ENCODE measurements at regions not wholly inside any gene's neighbourhood (a gene's known extent, or its start where the extent isn't known, plus 50 kb on each side); places are given as distances from the start of the nearest gene placed in this dataset.

- no peak overlapping the region for H3K4me2 ChIP-seq (ENCODE audit: insufficient read depth in 1 of 2, low read depth in 2 of 2, low read length in 2 of 2)
- H4K8ac ChIP-seq (ENCODE audit: extremely low read depth, insufficient read depth, low read length): no peak overlapping the region
- no peaks in the 10 kb centered on the region for H4K20me1 ChIP-seq (replicated peaks in 1 of 2; ENCODE audit: control insufficient read depth in 1 of 2, insufficient read depth in 2 of 2, low read length in 2 of 2)
- H2BK5ac ChIP-seq (ENCODE audit: low read depth, low read length): no peak overlapping the region
- H3K36me3 ChIP-seq (ENCODE audit: control insufficient read depth in 2 of 4, insufficient read depth in 4 of 4, low read length in 3 of 4): no peaks in the 10 kb centered on the region
- no peak overlapping the region for H3K9ac ChIP-seq (replicated peaks in 1 of 4; ENCODE audit: extremely low read depth in 1 of 4, low read depth in 3 of 4, low read length in 3 of 4)
- no peak overlapping the region for H4K91ac ChIP-seq (replicated peaks; ENCODE audit: insufficient read length, low read length)
- no peak overlapping the region for H2AFZ ChIP-seq (ENCODE audit: low read length)
- H3K27ac ChIP-seq (ENCODE audit: low read depth, low read length): no peak overlapping the region
- H3K56ac ChIP-seq (replicated peaks; ENCODE audit: insufficient read length, low read depth, low read length): no peak overlapping the region
- no peaks in the 10 kb centered on the region for H3K79me1 ChIP-seq (ENCODE audit: low read depth, low read length)
- CTCF ChIA-PET (ENCODE audit: partially characterized antibody): interaction anchor here (0.6 to 2.0 kb wide), 7 partner anchors 9 to 169 kb away, joined by 3 to 7 read pairs (median 3); no protein-coding TSS in a partner anchor
- H3K23me2 ChIP-seq (ENCODE audit: low read depth, low read length): no peaks in the 10 kb centered on the region
- no peaks in the 10 kb centered on the region for H3K79me2 ChIP-seq (ENCODE audit: control insufficient read depth in 1 of 2, insufficient read depth in 2 of 2, low read length in 2 of 2)
- no peak overlapping the region for H2AK5ac ChIP-seq (ENCODE audit: low read depth, low read length)
- peaks cover 0 to 18% (median 5%) of the 10 kb centered on the region in 4 experiments; a peak in 4 of 7 replicates for H3K4me1 ChIP-seq (replicated peaks in 1 of 4; ENCODE audit: control insufficient read depth in 3 of 4, insufficient read depth in 4 of 4, low read length in 3 of 4)
- DNase-seq (ENCODE audit: low read depth in 1 of 2, low spot score in 2 of 2) (no peak), FAIRE-seq (no peak)
- no peak overlapping the region for H4K5ac ChIP-seq (ENCODE audit: insufficient read length, low read depth, low read length)
- H3K23ac ChIP-seq (ENCODE audit: insufficient read length): no peak overlapping the region
- no peaks in the 10 kb centered on the region for H3K9me3 ChIP-seq (ENCODE audit: insufficient read depth in 2 of 2, low read depth in 1 of 2, low read length in 1 of 2)
- no peak overlapping the region for H3K14ac ChIP-seq (ENCODE audit: insufficient read length)
- POLR2A ChIA-PET (ENCODE audit: partially characterized antibody): no interaction called here
- WGBS, 2 experiments (ENCODE audit: extremely low coverage in 1 of 2, insufficient coverage in 1 of 2, insufficient read length in 1 of 2, insufficient replicate concordance in 2 of 2, low coverage in 1 of 2, low lambda C conversion rate in 2 of 2, missing lambda C conversion rate in 1 of 2): 73% methylated on average over 8 of the region's 8 CpGs; no CpG with 5 or more reads in 1 of the 2 experiments
- H2BK120ac ChIP-seq (replicated peaks; ENCODE audit: low read depth, low read length): no peak overlapping the region
- peaks cover 0 to 5% (median 0%) of the 10 kb centered on the region in 4 experiments; a peak in 3 of 7 replicates for H3K27me3 ChIP-seq (replicated peaks in 1 of 4; ENCODE audit: control insufficient read depth in 3 of 4, extremely low read depth in 1 of 4, insufficient read depth in 3 of 4, low read length in 3 of 4)
- no peak overlapping the region for H3K18ac ChIP-seq (ENCODE audit: extremely low read depth, low read length)
- no peak overlapping the region for H2BK12ac ChIP-seq (ENCODE audit: low read depth, low read length)
- no peak overlapping the region for H3K4ac ChIP-seq (replicated peaks; ENCODE audit: insufficient read length, low read depth, low read length)
- H3K4me3 ChIP-seq (ENCODE audit: extremely low read depth in 1 of 4, insufficient read depth in 2 of 4, low read depth in 3 of 4, low read length in 4 of 4): no peak overlapping the region
- H2BK20ac ChIP-seq (ENCODE audit: low read length): 0 out of 2 replicates have a peak overlapping the region, but pooled peaks have one; percentile 17
- peak overlapping the region; percentile 13; the same call in 1 of the 2 replicates for H2BK15ac ChIP-seq (ENCODE audit: low read length)
- TF ChIP-seq KDM1A (IDR thresholded peaks at IDR 0.05; ENCODE audit: borderline replicate concordance, low read length) (no peak), ATF2 (IDR thresholded peaks at IDR 0.05; ENCODE audit: low read length) (no peak), EZH2 (IDR thresholded peaks at IDR 0.05; ENCODE audit: low read depth, low read length, severe bottlenecking) (no peak), BACH1 (IDR thresholded peaks at IDR 0.05; ENCODE audit: low read length) (no peak), SP4 (IDR thresholded peaks at IDR 0.05; ENCODE audit: low read length) (no peak), SP2 (IDR thresholded peaks at IDR 0.05; ENCODE audit: low read length) (no peak), TEAD4 (IDR thresholded peaks at IDR 0.05; ENCODE audit: low read depth, low read length) (no peak), RNF2 (IDR thresholded peaks at IDR 0.05; ENCODE audit: borderline replicate concordance, low read depth, low read length, missing control alignments, poor library complexity, severe bottlenecking) (no peak), BRCA1 (IDR thresholded peaks at IDR 0.05; ENCODE audit: low read depth, low read length) (no peak), HDAC2 (IDR thresholded peaks at IDR 0.05; ENCODE audit: borderline replicate concordance in 1 of 2, low read depth in 2 of 2, low read length in 2 of 2) (no peak), SRF (IDR thresholded peaks at IDR 0.05; ENCODE audit: low read depth, low read length) (no peak), RAD21 (IDR thresholded peaks at IDR 0.05 in 1 of 2, conservative IDR thresholded peaks at IDR 0.05 in 1 of 2; ENCODE audit: low read depth in 2 of 2, low read length in 2 of 2) (no peak)
Observed at GRCh38 chr13:29957320-29957719, 106.9 kb upstream of the UBL3 start.
